ENCODE measurements at regions not wholly inside any gene's neighbourhood (a gene's known extent, or its start where the extent isn't known, plus 50 kb on each side); places are given as distances from the start of the nearest gene placed in this dataset.

GRCh38 chr6:40788661-40789655 lies 201.8 kb upstream of the LRFN2 start:
- no peak overlapping the region for H2AFZ ChIP-seq
- H3K4me3 ChIP-seq, result no peak overlapping the region
- H3K79me2 ChIP-seq (ENCODE audit: low read depth), result no peaks in the 10 kb centered on the region
- H3K27ac ChIP-seq, result no peak overlapping the region
- DNase-seq, result no peak
- no peaks in the 10 kb centered on the region for H3K9me3 ChIP-seq (ENCODE audit: insufficient read depth, low read depth)
- H3K4me1 ChIP-seq (replicated peaks; ENCODE audit: insufficient read depth), result no peaks in the 10 kb centered on the region
- no peaks in the 10 kb centered on the region for H3K9me2 ChIP-seq (ENCODE audit: insufficient read depth)
- peaks cover 52% of the 10 kb centered on the region for H3K27me3 ChIP-seq (ENCODE audit: insufficient read depth, low read depth)
- ChIA-PET POLR2A (ENCODE audit: unreplicated experiment) (no interaction called here), CTCF (no interaction called here)
- H3K36me3 ChIP-seq (ENCODE audit: low read depth), result no peaks in the 10 kb centered on the region
- no peak overlapping the region for H3K4me2 ChIP-seq
- intact Hi-C loops (cut with micrococcal nuclease; ENCODE audit: unreplicated experiment), result no loop called here
- TF ChIP-seq, protein P1, sequence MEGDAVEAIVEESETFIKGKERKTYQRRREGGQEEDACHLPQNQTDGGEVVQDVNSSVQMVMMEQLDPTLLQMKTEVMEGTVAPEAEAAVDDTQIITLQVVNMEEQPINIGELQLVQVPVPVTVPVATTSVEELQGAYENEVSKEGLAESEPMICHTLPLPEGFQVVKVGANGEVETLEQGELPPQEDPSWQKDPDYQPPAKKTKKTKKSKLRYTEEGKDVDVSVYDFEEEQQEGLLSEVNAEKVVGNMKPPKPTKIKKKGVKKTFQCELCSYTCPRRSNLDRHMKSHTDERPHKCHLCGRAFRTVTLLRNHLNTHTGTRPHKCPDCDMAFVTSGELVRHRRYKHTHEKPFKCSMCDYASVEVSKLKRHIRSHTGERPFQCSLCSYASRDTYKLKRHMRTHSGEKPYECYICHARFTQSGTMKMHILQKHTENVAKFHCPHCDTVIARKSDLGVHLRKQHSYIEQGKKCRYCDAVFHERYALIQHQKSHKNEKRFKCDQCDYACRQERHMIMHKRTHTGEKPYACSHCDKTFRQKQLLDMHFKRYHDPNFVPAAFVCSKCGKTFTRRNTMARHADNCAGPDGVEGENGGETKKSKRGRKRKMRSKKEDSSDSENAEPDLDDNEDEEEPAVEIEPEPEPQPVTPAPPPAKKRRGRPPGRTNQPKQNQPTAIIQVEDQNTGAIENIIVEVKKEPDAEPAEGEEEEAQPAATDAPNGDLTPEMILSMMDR (conservative IDR thresholded peaks at IDR 0.05), result no peak
- H4K20me1 ChIP-seq (ENCODE audit: insufficient read depth), result no peaks in the 10 kb centered on the region
- BruUV-seq (replicated peaks), result no TSS peak
- H3F3A ChIP-seq (ENCODE audit: insufficient read depth, low read depth), result no peaks in the 10 kb centered on the region

DNA sequence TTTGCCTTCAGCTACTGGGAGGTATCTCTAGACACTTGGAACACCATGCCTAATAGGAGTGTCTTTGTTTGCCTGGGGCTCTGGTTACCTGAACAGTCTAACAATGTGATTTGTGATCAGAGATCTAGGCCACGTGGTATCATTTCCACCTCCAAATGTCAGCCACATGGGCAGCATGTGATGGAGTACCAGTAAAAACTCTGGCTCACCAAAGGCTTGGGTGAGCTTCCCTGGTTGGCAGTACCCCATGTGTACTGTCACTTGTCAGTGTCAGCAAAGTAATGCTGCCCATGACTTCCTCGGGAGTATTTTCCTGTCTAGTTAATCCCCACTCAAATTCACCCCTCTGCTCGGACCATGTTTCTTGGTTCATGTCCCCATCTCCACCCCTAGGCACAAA lies 195.2 kb upstream of the LRFN2 start:
- Histone ChIP-seq H3K9me3 (ENCODE audit: insufficient read depth, low read depth) (no peaks in the 10 kb centered on the region), H2AFZ (no peak overlapping the region), H3K36me3 (ENCODE audit: low read depth) (no peaks in the 10 kb centered on the region), H3K27me3 (ENCODE audit: insufficient read depth, low read depth) (peaks cover 27% of the 10 kb centered on the region), H3K9me2 (ENCODE audit: insufficient read depth) (no peaks in the 10 kb centered on the region), H4K20me1 (ENCODE audit: insufficient read depth) (no peaks in the 10 kb centered on the region), H3F3A (ENCODE audit: insufficient read depth, low read depth) (no peaks in the 10 kb centered on the region), H3K4me3 (no peak overlapping the region), H3K79me2 (ENCODE audit: low read depth) (no peaks in the 10 kb centered on the region), H3K27ac (no peak overlapping the region), H3K4me1 (replicated peaks; ENCODE audit: insufficient read depth) (no peaks in the 10 kb centered on the region), H3K4me2 (no peak overlapping the region)
- BruUV-seq (replicated peaks), result no TSS peak
- intact Hi-C loops (cut with micrococcal nuclease; ENCODE audit: unreplicated experiment), result no loop called here
- ChIA-PET CTCF (no interaction called here), POLR2A (ENCODE audit: unreplicated experiment) (no interaction called here)
- TF ChIP-seq, protein P1 (conservative IDR thresholded peaks at IDR 0.05), result no peak
- TF ChIP-seq EZH2 (IDR thresholded peaks at IDR 0.05; ENCODE audit: low read depth), result no peak
- DNase-seq, result no peak

GRCh38 chr6:40780637-40781036 lies 193.5 kb upstream of the LRFN2 start:
- intact Hi-C loops (cut with micrococcal nuclease; ENCODE audit: unreplicated experiment), result no loop called here
- H3K4me3 ChIP-seq, result no peak overlapping the region
- no peak overlapping the region for H3K4me2 ChIP-seq
- POLR2A ChIA-PET (ENCODE audit: unreplicated experiment), result no interaction called here
- H3K27me3 ChIP-seq (ENCODE audit: insufficient read depth, low read depth), result peaks cover 25% of the 10 kb centered on the region
- no peaks in the 10 kb centered on the region for H3K4me1 ChIP-seq (replicated peaks; ENCODE audit: insufficient read depth)
- no peaks in the 10 kb centered on the region for H3K36me3 ChIP-seq (ENCODE audit: low read depth)
- TF ChIP-seq EZH2 (IDR thresholded peaks at IDR 0.05; ENCODE audit: low read depth), result no peak
- TF ChIP-seq, protein P1 (conservative IDR thresholded peaks at IDR 0.05), result no peak
- H3K79me2 ChIP-seq (ENCODE audit: low read depth), result no peaks in the 10 kb centered on the region
- no peaks in the 10 kb centered on the region for H3K9me3 ChIP-seq (ENCODE audit: insufficient read depth, low read depth)
- no TSS peak for BruUV-seq (replicated peaks)
- H3K27ac ChIP-seq, result no peak overlapping the region
- CTCF ChIA-PET, result no interaction called here
- no peak overlapping the region for H2AFZ ChIP-seq
- H3F3A ChIP-seq (ENCODE audit: insufficient read depth, low read depth), result no peaks in the 10 kb centered on the region
- no peaks in the 10 kb centered on the region for H3K9me2 ChIP-seq (ENCODE audit: insufficient read depth)
- no peaks in the 10 kb centered on the region for H4K20me1 ChIP-seq (ENCODE audit: insufficient read depth)
- DNase-seq, result no peak

Data from PC-9 (cell line).